ENCODE measurements at regions not wholly inside any gene's neighbourhood (a gene's known extent, or its start where the extent isn't known, plus 50 kb on each side); places are given as distances from the start of the nearest gene placed in this dataset.
"Not testable (repeated sequence)": the region's sequence is repeated elsewhere in the genome, so short reads cannot be mapped to it uniquely, and the experiment has no call there.

GRCh38 chr5:25181249-25181648, 536.5 kb upstream of the CDH10 start:
- no peak for DNase-seq (ENCODE audit: low spot score)

- not testable (repeated sequence) for DNase-seq (ENCODE audit: low spot score)
These were observed 517.8 kb upstream of the CDH10 start for GRCh38 chr5:25162616-25163015.

- no peak for DNase-seq (ENCODE audit: low spot score)
These were observed 516.1 kb upstream of the CDH10 start for GRCh38 chr5:25160891-25161290.

- DNase-seq (ENCODE audit: low spot score) = no peak
These were observed 506.0 kb upstream of the CDH10 start for GRCh38 chr5:25150819-25151218.

GRCh38 chr5:25128606-25129005, 483.8 kb upstream of the CDH10 start:
- DNase-seq (ENCODE audit: low spot score) = no peak

GRCh38 chr5:25119650-25120049, 474.9 kb upstream of the CDH10 start:
- peak; percentile 34 for DNase-seq (ENCODE audit: low spot score)

- DNase-seq (ENCODE audit: low spot score) = no peak
These were observed 463.1 kb upstream of the CDH10 start for GRCh38 chr5:25107853-25108252.

GRCh38 chr5:25099538-25099937, 454.8 kb upstream of the CDH10 start:
- no peak for DNase-seq (ENCODE audit: low spot score)

GRCh38 chr5:25095261-25095660, 450.5 kb upstream of the CDH10 start:
- DNase-seq (ENCODE audit: low spot score) = no peak

- DNase-seq (ENCODE audit: low spot score) = no peak
These were observed 449.4 kb upstream of the CDH10 start for GRCh38 chr5:25094219-25094618.

- no peak for DNase-seq (ENCODE audit: low spot score)
These were observed 447.1 kb upstream of the CDH10 start for GRCh38 chr5:25091921-25092320.

GRCh38 chr5:25090854-25091253, 446.1 kb upstream of the CDH10 start:
- no peak for DNase-seq (ENCODE audit: low spot score)

GRCh38 chr5:25090275-25090674, 445.5 kb upstream of the CDH10 start:
- DNase-seq (ENCODE audit: low spot score) = no peak

GRCh38 chr5:25088689-25089088, 443.9 kb upstream of the CDH10 start:
- DNase-seq (ENCODE audit: low spot score) = not testable (repeated sequence)

- not testable (repeated sequence) for DNase-seq (ENCODE audit: low spot score)
These were observed 438.5 kb upstream of the CDH10 start for GRCh38 chr5:25083261-25083660.

GRCh38 chr5:25066239-25066638, 421.5 kb upstream of the CDH10 start:
- no peak for DNase-seq (ENCODE audit: low spot score)

GRCh38 chr5:25064306-25064705, 419.5 kb upstream of the CDH10 start:
- DNase-seq (ENCODE audit: low spot score) = no peak

GRCh38 chr5:25060575-25060974, 415.8 kb upstream of the CDH10 start:
- DNase-seq (ENCODE audit: low spot score) = no peak

GRCh38 chr5:25056836-25057235, 412.1 kb upstream of the CDH10 start:
- no peak for DNase-seq (ENCODE audit: low spot score)

GRCh38 chr5:25033658-25034057, 388.9 kb upstream of the CDH10 start:
- no peak for DNase-seq (ENCODE audit: low spot score)

- DNase-seq (ENCODE audit: low spot score) = no peak
These were observed 384.2 kb upstream of the CDH10 start for GRCh38 chr5:25029004-25029403.

GRCh38 chr5:25027526-25027925, 382.7 kb upstream of the CDH10 start:
- DNase-seq (ENCODE audit: low spot score) = no peak

GRCh38 chr5:25027061-25027460, 382.3 kb upstream of the CDH10 start:
- no peak for DNase-seq (ENCODE audit: low spot score)

GRCh38 chr5:25025831-25026230, 381.1 kb upstream of the CDH10 start:
- no peak for DNase-seq (ENCODE audit: low spot score)

- no peak for DNase-seq (ENCODE audit: low spot score)
These were observed 375.7 kb upstream of the CDH10 start for GRCh38 chr5:25020454-25020853.

All from LoVo (cell line).